ENCODE measurements at regions not wholly inside any gene's neighbourhood (a gene's known extent, or its start where the extent isn't known, plus 50 kb on each side); places are given as distances from the start of the nearest gene placed in this dataset.
"Not testable (repeated sequence)": the region's sequence is repeated elsewhere in the genome, so short reads cannot be mapped to it uniquely, and the experiment has no call there.

- FAIRE-seq (no peak), DNase-seq (ENCODE audit: insufficient read length, low spot score) (peak; percentile 8)
Measured at GRCh38 chr6:68575765-68576439, 59.2 kb upstream of the ADGRB3 start.

DNA sequence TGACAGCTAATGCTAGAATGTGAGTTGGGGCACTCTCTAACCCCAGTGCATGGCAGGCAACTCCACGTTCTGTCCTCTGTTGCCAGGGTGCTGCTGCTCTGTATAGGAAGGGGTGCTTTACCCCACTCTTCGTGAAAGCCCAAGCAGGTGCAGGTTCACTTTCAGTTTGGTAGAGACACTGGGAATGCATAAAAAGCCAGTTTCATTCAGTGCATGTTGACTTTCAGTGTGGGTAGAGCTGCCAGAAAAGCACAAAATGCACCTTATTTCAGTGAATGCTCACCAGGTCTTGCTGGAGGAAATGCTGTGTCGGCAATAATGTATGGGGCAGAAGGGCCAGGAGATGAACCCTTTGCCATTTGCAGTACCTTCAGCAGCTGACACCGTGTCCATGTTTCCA, 62.1 kb upstream of the ADGRB3 start:
- DNase-seq (ENCODE audit: insufficient read length, low spot score), result no peak
- no peak for FAIRE-seq

DNA sequence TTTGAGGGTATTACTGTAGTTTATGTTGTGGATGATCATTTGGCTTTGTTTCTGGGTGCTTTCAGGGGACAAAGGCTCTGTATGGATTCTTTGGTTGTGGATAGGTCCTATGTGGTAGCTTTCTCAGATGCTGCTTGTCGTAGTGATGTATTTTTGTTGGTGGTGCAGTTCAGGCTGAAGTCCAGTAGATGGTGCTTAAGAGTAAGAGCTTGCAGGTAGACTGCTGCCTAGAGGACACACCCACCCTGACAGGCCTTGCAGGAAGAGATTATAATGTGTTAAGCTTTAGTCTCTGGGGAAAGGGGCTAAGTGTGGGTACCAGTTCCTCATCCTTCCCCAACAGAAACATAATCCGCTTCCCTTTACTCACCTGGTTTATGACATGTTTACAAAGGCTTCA, 62.6 kb upstream of the ADGRB3 start:
- DNase-seq (ENCODE audit: insufficient read length, low spot score), result no peak

DNA sequence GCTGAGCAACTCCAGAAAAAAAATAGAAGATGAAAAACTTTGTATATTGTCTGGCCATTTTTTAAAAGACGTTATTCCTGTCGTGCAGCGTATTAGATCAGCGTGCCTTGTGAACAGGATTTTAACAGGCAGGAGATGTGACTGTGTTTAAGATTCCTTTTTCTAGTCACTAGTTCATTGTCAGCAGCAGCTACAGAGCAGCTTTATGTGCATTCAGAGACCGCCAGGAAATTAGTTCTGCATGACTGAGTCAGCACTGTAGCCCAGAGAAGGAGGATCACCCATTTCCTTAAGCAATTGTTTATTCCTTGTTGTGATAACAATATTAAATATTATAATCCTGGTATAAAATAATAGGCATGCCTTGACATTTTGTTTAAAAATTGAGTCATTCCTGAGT, 75.4 kb upstream of the ADGRB3 start:
- no peak for DNase-seq (ENCODE audit: insufficient read length, low spot score)
- no peak for FAIRE-seq

More for the DNA sequence above, 62.6 kb upstream of the ADGRB3 start:
- FAIRE-seq, result no peak

GRCh38 chr6:68559070-68559469, 76.0 kb upstream of the ADGRB3 start:
- no peak for DNase-seq (ENCODE audit: insufficient read length, low spot score)
- FAIRE-seq, result no peak

GRCh38 chr6:68546620-68547019, 88.5 kb upstream of the ADGRB3 start:
- DNase-seq (ENCODE audit: insufficient read length, low spot score), result no peak
- FAIRE-seq, result no peak

DNA sequence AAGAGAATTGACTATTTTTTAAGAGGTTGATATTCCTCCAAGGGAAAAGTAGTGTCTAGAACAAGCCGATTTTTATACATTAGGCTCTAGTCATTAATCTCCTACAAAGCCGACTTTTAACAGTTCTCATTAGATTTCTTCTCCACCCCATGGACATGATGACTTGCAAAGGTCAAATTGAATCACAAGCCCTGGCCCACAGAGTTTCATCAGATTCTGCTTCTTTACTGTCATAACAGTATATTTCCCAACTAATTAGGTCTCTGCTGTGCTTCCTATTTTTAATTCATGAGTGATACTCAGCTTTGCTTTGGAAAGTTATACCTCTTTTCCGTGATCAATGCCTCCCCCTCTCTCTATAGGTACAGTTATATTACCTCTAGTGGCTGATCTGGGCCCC, 90.6 kb upstream of the ADGRB3 start:
- DNase-seq (ENCODE audit: insufficient read length, low spot score) (no peak), FAIRE-seq (no peak)

DNA sequence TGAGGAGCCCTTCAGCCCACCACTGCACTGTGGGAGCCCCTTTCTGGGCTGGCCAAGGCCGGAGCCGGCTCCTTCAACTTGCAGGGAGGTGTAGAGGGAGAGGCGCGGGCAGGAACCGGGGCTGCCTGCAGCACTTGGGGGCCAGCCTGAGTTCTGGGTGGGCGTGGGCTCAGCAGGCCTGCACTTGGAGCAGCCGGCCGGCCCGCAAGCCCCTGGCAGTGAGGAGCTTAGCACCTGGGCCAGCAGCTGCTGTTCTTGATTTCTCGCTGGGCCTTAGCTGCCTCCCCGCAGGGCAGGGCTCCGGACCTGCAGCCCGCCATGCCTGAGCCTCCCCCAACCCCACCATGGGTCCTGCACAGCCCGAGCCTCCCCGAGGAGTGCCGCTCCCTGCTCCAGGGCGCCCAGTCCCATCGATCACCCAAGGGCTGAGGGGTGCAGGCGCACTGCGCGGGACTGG, 101.7 kb upstream of the ADGRB3 start:
- no peak for FAIRE-seq
- no peak for DNase-seq (ENCODE audit: insufficient read length, low spot score)

GRCh38 chr6:68527691-68528090, 107.4 kb upstream of the ADGRB3 start:
- no peak for DNase-seq (ENCODE audit: insufficient read length, low spot score)
- no peak for FAIRE-seq

GRCh38 chr6:68506911-68507310, 128.2 kb upstream of the ADGRB3 start:
- DNase-seq (ENCODE audit: insufficient read length, low spot score) (no peak), FAIRE-seq (no peak)

DNA sequence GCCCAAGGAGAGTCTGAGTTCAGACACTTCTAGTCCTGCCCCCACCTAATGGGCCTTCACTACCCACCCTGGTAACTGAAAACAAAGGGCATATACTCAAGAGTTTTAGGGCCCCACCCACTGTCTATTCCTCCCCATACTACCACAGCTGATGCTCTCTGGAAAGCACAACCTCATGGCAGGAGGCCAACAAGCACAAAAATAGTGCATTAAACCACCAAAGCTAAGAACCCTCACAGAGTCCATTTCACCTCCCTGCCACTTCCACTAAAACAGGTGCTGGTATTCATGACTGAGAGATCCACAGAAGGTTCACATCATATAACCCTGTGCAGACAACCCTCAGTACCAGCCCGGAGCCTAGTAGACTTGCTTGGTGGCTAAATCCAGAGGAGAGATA, 132.1 kb upstream of the ADGRB3 start:
- FAIRE-seq (no peak), DNase-seq (ENCODE audit: insufficient read length, low spot score) (no peak)

GRCh38 chr6:68497927-68498326, 137.2 kb upstream of the ADGRB3 start:
- no peak for DNase-seq (ENCODE audit: insufficient read length, low spot score)
- no peak for FAIRE-seq

GRCh38 chr6:68494880-68495279, 140.2 kb upstream of the ADGRB3 start:
- not testable (repeated sequence) for FAIRE-seq; DNase-seq (ENCODE audit: insufficient read length, low spot score)

GRCh38 chr6:68476611-68477010, 158.5 kb upstream of the ADGRB3 start:
- DNase-seq (ENCODE audit: insufficient read length, low spot score), result no peak
- FAIRE-seq, result no peak

GRCh38 chr6:68473433-68474210, 161.5 kb upstream of the ADGRB3 start:
- no peak for DNase-seq (ENCODE audit: insufficient read length, low spot score)
- FAIRE-seq, result no peak

DNA sequence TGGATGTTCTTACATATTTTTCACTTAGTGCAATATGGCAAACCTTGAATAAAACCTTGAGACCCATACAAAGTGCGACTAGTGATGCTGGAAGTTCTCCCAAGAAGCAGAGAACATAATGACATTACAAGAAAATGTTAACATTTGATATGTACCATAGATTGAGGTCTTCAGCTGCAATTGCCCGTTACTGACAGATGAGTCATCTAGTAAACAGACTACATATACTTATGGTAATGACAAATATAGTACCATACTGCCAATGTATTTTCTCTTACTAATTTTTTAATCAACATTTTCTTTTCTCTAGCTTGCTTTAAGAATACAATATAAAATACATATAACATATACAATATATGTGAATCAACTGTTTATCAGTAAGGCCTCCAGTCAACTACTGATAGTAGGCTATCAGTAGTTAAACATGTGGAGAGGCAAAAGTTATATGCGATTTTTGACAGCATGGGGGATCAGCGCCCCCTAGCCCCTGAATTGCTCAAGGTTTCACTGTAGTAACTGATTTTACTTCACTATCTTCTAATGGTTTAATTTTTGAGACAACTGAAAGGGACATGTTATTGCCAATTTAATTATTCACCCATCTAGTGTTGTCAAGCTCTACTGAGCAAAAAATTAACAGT, 166.7 kb upstream of the ADGRB3 start:
- no peak for FAIRE-seq
- no peak for DNase-seq (ENCODE audit: insufficient read length, low spot score)

- FAIRE-seq (no peak), DNase-seq (ENCODE audit: insufficient read length, low spot score) (no peak)
Measured at GRCh38 chr6:68458447-68458846, 176.6 kb upstream of the ADGRB3 start.

DNA sequence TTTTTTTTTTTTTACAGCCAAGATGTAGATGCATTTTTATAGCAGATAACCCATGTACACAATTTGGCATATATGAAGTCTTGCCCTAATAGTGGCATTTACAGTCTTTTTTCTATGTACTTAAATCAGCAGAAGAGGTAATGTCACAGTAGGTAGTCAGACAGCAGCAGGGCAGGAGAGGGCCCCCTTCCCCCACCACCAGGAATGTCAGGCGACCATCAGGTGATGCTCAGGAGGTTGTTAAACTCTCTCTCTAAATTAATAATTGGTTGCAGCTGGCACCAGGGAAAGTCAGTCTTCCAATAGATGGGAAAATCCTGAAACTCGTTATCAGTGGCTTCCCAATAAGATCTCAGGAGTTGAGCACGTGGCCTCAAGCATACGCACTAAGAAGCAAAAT, 188.0 kb upstream of the ADGRB3 start:
- DNase-seq (ENCODE audit: insufficient read length, low spot score), result no peak
- no peak for FAIRE-seq

DNA sequence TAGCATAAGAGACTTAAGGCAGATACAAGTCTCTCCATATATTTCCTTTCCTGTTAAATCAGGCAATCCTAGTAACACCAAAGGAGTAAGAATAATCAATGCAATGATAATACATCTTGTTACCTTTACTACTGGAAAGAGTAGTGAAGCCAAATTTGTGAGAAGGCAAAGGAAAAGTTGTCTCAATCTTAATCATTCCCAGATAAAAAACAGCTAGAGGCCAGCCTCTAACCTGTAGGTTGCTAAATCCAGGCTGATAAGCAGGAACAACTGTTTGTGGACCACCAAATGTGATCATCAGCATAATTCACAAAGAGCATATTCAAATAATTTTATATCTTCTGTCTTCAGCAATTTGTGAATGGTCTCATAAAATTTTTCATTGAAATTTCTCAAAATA, 189.2 kb upstream of the ADGRB3 start:
- DNase-seq (ENCODE audit: insufficient read length, low spot score) (no peak), FAIRE-seq (no peak)

- FAIRE-seq (no peak), DNase-seq (ENCODE audit: insufficient read length, low spot score) (no peak)
Measured at GRCh38 chr6:68443704-68444103, 191.4 kb upstream of the ADGRB3 start.

GRCh38 chr6:68427630-68428029, 207.5 kb upstream of the ADGRB3 start:
- DNase-seq (ENCODE audit: insufficient read length, low spot score), result peak; percentile 4
- no peak for FAIRE-seq

- DNase-seq (ENCODE audit: insufficient read length, low spot score) (no peak), FAIRE-seq (no peak)
Measured at GRCh38 chr6:68410021-68410420, 225.1 kb upstream of the ADGRB3 start.
